AG09309 (cell line): ENCODE measurements at regions not wholly inside any gene's neighbourhood (a gene's known extent, or its start where the extent isn't known, plus 50 kb on each side); places are given as distances from the start of the nearest gene placed in this dataset.

Source experiments
- DNase-seq: peaks from one replicate; pipeline ENCODE4 v3.0.0-alpha.2; 2010; ENCODE audit warnings: low read depth
- H3K4me3 ChIP-seq: 2 replicates; pipeline ENCODE4 v1.5.1; 2011; ENCODE audit warnings: mild to moderate bottlenecking, low read depth, low read length, moderate library complexity; ENCODE audit not compliant: control insufficient read depth
- CTCF ChIP-seq: IDR thresholded peaks from 2 replicates; pipeline ENCODE4 v1.5.1; 2011; ENCODE audit warnings: mild to moderate bottlenecking, low read depth, low read length, inconsistent platforms; ENCODE audit not compliant: insufficient read depth, control insufficient read depth; ENCODE audit errors: missing control alignments

GRCh38 chr6:141229296-141229695, 903.4 kb upstream of the GJE1 start:
- no peak for DNase-seq
- no peak overlapping the region for H3K4me3 ChIP-seq
- TF ChIP-seq CTCF = no peak

GRCh38 chr6:141218583-141218982, 914.1 kb upstream of the GJE1 start:
- TF ChIP-seq CTCF = no peak
- no peak overlapping the region for H3K4me3 ChIP-seq
- no peak for DNase-seq

- H3K4me3 ChIP-seq = no peak overlapping the region
- DNase-seq = no peak
- no peak for TF ChIP-seq CTCF
Observed at GRCh38 chr6:141216726-141217125, 916.0 kb upstream of the GJE1 start.

GRCh38 chr6:141212296-141212695, 920.4 kb upstream of the GJE1 start:
- DNase-seq = no peak
- H3K4me3 ChIP-seq = no peak overlapping the region
- no peak for TF ChIP-seq CTCF

GRCh38 chr6:141211845-141212244, 920.9 kb upstream of the GJE1 start:
- DNase-seq = no peak
- TF ChIP-seq CTCF = no peak
- no peak overlapping the region for H3K4me3 ChIP-seq

- DNase-seq = no peak
- no peak for TF ChIP-seq CTCF
Observed at GRCh38 chr6:141210901-141211300, 921.8 kb upstream of the GJE1 start.

GRCh38 chr6:141209890-141210289, 922.8 kb upstream of the GJE1 start:
- TF ChIP-seq CTCF = no peak
- H3K4me3 ChIP-seq = no peak overlapping the region
- DNase-seq = no peak

More at GRCh38 chr6:141210901-141211300, 921.8 kb upstream of the GJE1 start:
- no peak overlapping the region for H3K4me3 ChIP-seq
